Neural progenitor cell (in vitro differentiated cells): ENCODE measurements at regions not wholly inside any gene's neighbourhood (a gene's known extent, or its start where the extent isn't known, plus 50 kb on each side); places are given as distances from the start of the nearest gene placed in this dataset.

Experiments
- DNase-seq: peaks from one replicate; pipeline ENCODE4 v3.0.0-alpha.2; 2016; ENCODE audit warnings: low spot score
- H2AFZ ChIP-seq: fragments of 200-600 bp; sonication (generic); replicated peaks from 2 replicates; pipeline ENCODE4 v1.6.1; 2016; ENCODE audit warnings: antibody characterized with exemption
- H3F3A ChIP-seq: fragments of 200-600 bp; sonication (generic); 2 replicates; pipeline ENCODE4 v1.6.1; 2016; ENCODE audit warnings: antibody characterized with exemption, low read depth
- H3K27ac ChIP-seq: fragments of 200-600 bp; sonication (generic); 2 replicates; pipeline ENCODE4 v1.5.1; 2016; ENCODE audit warnings: mild to moderate bottlenecking
- H3K27me3 ChIP-seq: fragments of 200-600 bp; sonication (generic); 2 replicates; pipeline ENCODE4 v1.6.1; 2016; ENCODE audit warnings: mild to moderate bottlenecking, moderate library complexity
- H3K36me3 ChIP-seq: fragments of 200-600 bp; sonication (generic); 2 replicates; pipeline ENCODE4 v1.5.1; 2016
- H3K4me1 ChIP-seq: fragments of 200-600 bp; sonication (generic); 2 replicates; pipeline ENCODE4 v1.6.1; 2016; ENCODE audit warnings: mixed run types
- H3K4me2 ChIP-seq: fragments of 200-600 bp; sonication (generic); 2 replicates; pipeline ENCODE4 v1.6.1; 2016
- H3K4me3 ChIP-seq: fragments of 200-600 bp; sonication (generic); 2 replicates; pipeline ENCODE4 v1.5.1; 2016
- H3K79me2 ChIP-seq: fragments of 200-600 bp; sonication (generic); 2 replicates; pipeline ENCODE4 v1.6.1; 2016; ENCODE audit warnings: low read depth
- H3K9ac ChIP-seq: fragments of 200-600 bp; sonication (generic); 2 replicates; pipeline ENCODE4 v1.6.1; 2016
- H3K9me3 ChIP-seq: fragments of 200-600 bp; sonication (generic); 2 replicates; pipeline ENCODE4 v1.5.1; 2016; ENCODE audit warnings: low read depth
- H4K20me1 ChIP-seq: fragments of 200-600 bp; sonication (generic); 2 replicates; pipeline ENCODE4 v1.6.1; 2016; ENCODE audit warnings: low read depth
- H3K27ac Mint-ChIP-seq: 3 replicates; pipeline ENCODE4 v1.8.0; 2021; ENCODE audit warnings: mixed read lengths
- H3K27me3 Mint-ChIP-seq: 2 replicates; pipeline ENCODE4 v1.8.0; 2022; ENCODE audit warnings: low read depth, mild to moderate bottlenecking, inconsistent platforms, moderate library complexity, mixed read lengths; ENCODE audit not compliant: insufficient read depth
- H3K36me3 Mint-ChIP-seq: 3 replicates; pipeline ENCODE4 v1.8.0; 2021; ENCODE audit warnings: mixed read lengths
- H3K4me1 Mint-ChIP-seq: 3 replicates; pipeline ENCODE4 v1.8.0; 2021; ENCODE audit warnings: mixed read lengths
- H3K4me3 Mint-ChIP-seq: 3 replicates; pipeline ENCODE4 v1.8.0; 2021; ENCODE audit warnings: mild to moderate bottlenecking, moderate library complexity, mixed read lengths
- H3K9me3 Mint-ChIP-seq: 3 replicates; pipeline ENCODE4 v1.8.0; 2020; ENCODE audit warnings: mixed read lengths
- CTCF ChIP-seq: fragments of 200-600 bp; sonication (generic); IDR thresholded peaks from 2 replicates; pipeline ENCODE4 v1.5.1; 2017; ENCODE audit warnings: antibody characterized with exemption, mild to moderate bottlenecking
- EZH2 ChIP-seq: fragments of 200-600 bp; sonication (generic); IDR thresholded peaks from 2 replicates; pipeline ENCODE4 v1.6.1; 2017; ENCODE audit warnings: antibody characterized with exemption, mild to moderate bottlenecking, moderate library complexity
- EZH2phosphoT487 ChIP-seq: fragments of 200-600 bp; sonication (generic); IDR thresholded peaks from 2 replicates; pipeline ENCODE4 v1.6.1; 2017; ENCODE audit warnings: antibody characterized with exemption

DNA sequence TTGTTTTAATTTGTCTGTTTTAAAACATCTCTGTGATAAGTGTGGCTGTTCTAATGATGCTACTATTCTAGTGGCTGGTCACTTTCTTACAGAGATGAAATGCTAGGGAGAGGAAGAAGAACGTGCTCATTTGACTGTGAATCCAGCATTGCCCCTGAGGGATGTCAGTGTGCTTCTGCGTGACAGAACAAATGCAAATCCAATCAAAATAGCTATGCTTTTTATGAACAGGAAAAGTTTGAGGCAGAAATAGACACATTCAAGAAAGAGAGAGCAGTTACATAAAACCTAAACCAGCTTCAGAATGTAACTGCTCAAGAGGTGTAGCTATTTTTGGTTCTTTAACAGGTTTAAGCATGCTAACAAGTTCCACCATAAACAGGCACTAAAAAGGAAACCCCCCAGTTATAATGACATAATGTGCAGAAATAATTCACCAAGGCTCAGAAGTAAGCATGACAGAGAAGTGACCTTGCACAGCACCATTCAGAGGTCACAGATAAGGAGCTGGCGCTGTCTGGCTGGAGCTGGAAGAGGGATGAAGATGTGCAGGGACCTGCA, 385.3 kb downstream of the EPM2A start:
- H3K4me2 ChIP-seq = no peak overlapping the region
- H4K20me1 ChIP-seq = no peaks in the 10 kb centered on the region
- H3K36me3 Mint-ChIP-seq = no peaks in the 10 kb centered on the region
- no peaks in the 10 kb centered on the region for H3K27me3 ChIP-seq
- no peak for DNase-seq
- H3K79me2 ChIP-seq = no peaks in the 10 kb centered on the region
- H3K4me1 ChIP-seq = peaks cover 17% of the 10 kb centered on the region
- no peaks in the 10 kb centered on the region for H3F3A ChIP-seq
- TF ChIP-seq EZH2phosphoT487 (no peak), CTCF (no peak), EZH2 (no peak)
- H3K9me3 ChIP-seq = no peaks in the 10 kb centered on the region
- H3K4me3 ChIP-seq = no peak overlapping the region
- no peak overlapping the region for H3K9ac ChIP-seq
- peaks cover 13% of the 10 kb centered on the region for H3K4me1 Mint-ChIP-seq
- peak overlapping the region; percentile 42 for H3K27ac Mint-ChIP-seq
- H3K27ac ChIP-seq = no peak overlapping the region
- H3K27me3 Mint-ChIP-seq = no peaks in the 10 kb centered on the region
- H3K4me3 Mint-ChIP-seq = no peak overlapping the region
- H2AFZ ChIP-seq = no peak overlapping the region
- H3K36me3 ChIP-seq = no peaks in the 10 kb centered on the region
- no peaks in the 10 kb centered on the region for H3K9me3 Mint-ChIP-seq

DNA sequence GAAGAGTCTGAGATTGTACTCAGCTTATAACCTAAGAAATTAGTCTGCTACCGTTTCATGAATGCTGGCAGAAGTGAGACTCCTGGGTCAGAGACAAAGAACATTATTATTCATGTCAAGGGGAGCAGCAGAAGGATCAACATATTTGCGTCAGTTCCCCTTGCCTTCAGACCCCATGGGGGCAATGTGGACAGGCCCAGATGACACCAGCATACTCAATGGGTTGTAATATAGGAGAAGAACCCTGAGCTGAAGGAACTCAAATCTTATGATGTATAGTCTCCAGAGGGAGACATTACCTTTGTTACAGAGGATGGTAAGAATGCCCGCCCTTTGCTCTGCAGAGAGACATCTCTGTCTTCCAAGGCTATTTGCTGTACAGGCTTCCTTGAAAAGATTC, 384.4 kb downstream of the EPM2A start:
- Histone ChIP-seq H3K4me1 (peaks cover 17% of the 10 kb centered on the region), H3K9me3 (no peaks in the 10 kb centered on the region), H3K27ac (no peak overlapping the region), H3K4me3 (no peak overlapping the region), H3F3A (no peaks in the 10 kb centered on the region), H3K27me3 (no peaks in the 10 kb centered on the region), H3K4me2 (no peak overlapping the region), H3K36me3 (no peaks in the 10 kb centered on the region), H3K79me2 (no peaks in the 10 kb centered on the region), H4K20me1 (no peaks in the 10 kb centered on the region), H2AFZ (no peak overlapping the region), H3K9ac (no peak overlapping the region)
- no peaks in the 10 kb centered on the region for H3K27me3 Mint-ChIP-seq
- TF ChIP-seq EZH2 = no peak
- no peak for TF ChIP-seq CTCF
- TF ChIP-seq EZH2phosphoT487 = no peak
- peaks cover 13% of the 10 kb centered on the region for H3K4me1 Mint-ChIP-seq
- no peak for DNase-seq
- H3K27ac Mint-ChIP-seq = no peak overlapping the region
- no peaks in the 10 kb centered on the region for H3K9me3 Mint-ChIP-seq
- H3K4me3 Mint-ChIP-seq = no peak overlapping the region
- H3K36me3 Mint-ChIP-seq = no peaks in the 10 kb centered on the region

DNA sequence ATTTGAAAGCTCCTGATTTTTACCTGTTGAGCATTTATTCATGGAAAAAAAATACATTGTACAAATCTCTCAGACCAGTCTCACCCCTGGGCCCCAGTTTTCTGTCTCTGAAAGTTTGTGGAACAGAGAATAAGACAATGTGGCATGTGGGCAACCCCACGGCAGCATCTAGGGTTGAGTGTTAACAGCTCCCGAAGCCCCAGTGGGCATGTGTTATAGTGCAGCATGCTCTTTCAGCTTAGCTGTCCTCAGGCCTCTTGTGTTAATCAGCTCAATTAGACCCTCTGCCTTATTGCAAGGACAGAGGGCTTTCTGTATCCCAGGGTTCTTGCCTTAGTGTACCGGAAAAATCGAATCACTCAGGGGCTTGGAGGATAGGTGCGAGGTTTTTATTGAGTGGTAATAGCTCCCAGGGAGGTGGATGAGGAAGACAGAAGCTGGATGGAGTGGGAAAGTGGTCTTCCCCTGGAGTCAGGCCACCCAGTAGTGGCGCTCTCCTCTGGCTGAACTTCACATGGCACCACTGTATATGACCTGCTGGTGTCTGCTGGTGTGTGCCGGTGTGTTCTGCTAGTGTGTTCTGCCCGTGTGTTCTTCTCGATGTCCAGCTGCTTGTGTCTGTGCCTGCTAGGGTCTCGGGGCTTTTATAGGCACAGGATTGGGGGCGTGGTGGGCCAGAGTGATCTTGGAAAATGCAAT, 382.8 kb downstream of the EPM2A start:
- Histone ChIP-seq H3K27ac (no peak overlapping the region), H3K9me3 (no peaks in the 10 kb centered on the region), H3K4me1 (peaks cover 17% of the 10 kb centered on the region), H4K20me1 (no peaks in the 10 kb centered on the region), H3K27me3 (no peaks in the 10 kb centered on the region), H3K4me3 (no peak overlapping the region), H3K79me2 (no peaks in the 10 kb centered on the region), H3K4me2 (no peak overlapping the region), H3K36me3 (no peaks in the 10 kb centered on the region), H2AFZ (no peak overlapping the region), H3F3A (no peaks in the 10 kb centered on the region), H3K9ac (no peak overlapping the region)
- H3K27me3 Mint-ChIP-seq = no peaks in the 10 kb centered on the region
- no peak for DNase-seq
- H3K4me3 Mint-ChIP-seq = no peak overlapping the region
- H3K27ac Mint-ChIP-seq = no peak overlapping the region
- TF ChIP-seq CTCF (no peak), EZH2 (no peak), EZH2phosphoT487 (no peak)
- H3K36me3 Mint-ChIP-seq = no peaks in the 10 kb centered on the region
- H3K4me1 Mint-ChIP-seq = peaks cover 13% of the 10 kb centered on the region
- no peaks in the 10 kb centered on the region for H3K9me3 Mint-ChIP-seq
